GM10248 (cell line): ENCODE measurements at regions not wholly inside any gene's neighbourhood (a gene's known extent, or its start where the extent isn't known, plus 50 kb on each side); places are given as distances from the start of the nearest gene placed in this dataset.

Source experiments
- CTCF ChIA-PET: fragments of 300-600 bp; sonication (Branson Sonifier 250); formaldehyde crosslinking; extraction: SDS; loops from one replicate; lab custom pipeline; 2021; ENCODE audit warnings: antibody characterized with exemption; lab: Yijun Ruan, JAX
- POLR2A ChIA-PET: fragments of 350-650 bp; sonication (Branson Sonifier 250); formaldehyde crosslinking; extraction: SDS; loops from one replicate; lab custom pipeline; 2020; ENCODE audit warnings: antibody characterized with exemption; lab: Yijun Ruan, JAX
- DNase-seq: peaks from one replicate; pipeline ENCODE4 v3.0.0; 2012; ENCODE audit errors: extremely low spot score
- CTCF ChIP-seq: IDR thresholded peaks from 2 replicates; pipeline ENCODE4 v1.5.1; 2012; ENCODE audit warnings: mild to moderate bottlenecking, low read depth; ENCODE audit errors: extremely low read depth, missing control alignments, control extremely low read depth

- TF ChIP-seq CTCF = no peak
- no peak for DNase-seq
- POLR2A ChIA-PET = no interaction called here
- CTCF ChIA-PET = interaction anchor here (0.8 to 2.8 kb wide), 4 partner anchors 11 to 46 kb away, joined by 4 to 11 read pairs (median 6); no protein-coding TSS in a partner anchor
These were observed 75.8 kb upstream of the FRY start for GRCh38 chr13:31955741-31956140.

GRCh38 chr13:31956980-31957644, 74.5 kb upstream of the FRY start:
- ChIA-PET CTCF (interaction anchor here (1.0 to 2.8 kb wide), 4 partner anchors 10 to 47 kb away, joined by 3 to 11 read pairs (median 6); no protein-coding TSS in a partner anchor), POLR2A (no interaction called here)
- no peak for DNase-seq
- no peak for TF ChIP-seq CTCF

GRCh38 chr13:31957772-31958171, 73.8 kb upstream of the FRY start:
- no peak for DNase-seq
- ChIA-PET CTCF (interaction anchor here (0.6 kb wide), 1 partner anchor 12 kb away, joined by 3 read pairs; no protein-coding TSS in a partner anchor), POLR2A (no interaction called here)
- TF ChIP-seq CTCF = no peak

- CTCF ChIA-PET = interaction anchor here (1.6 to 2.7 kb wide), 2 partner anchors 12 to 53 kb away, joined by 3 to 13 read pairs; no protein-coding TSS in a partner anchor
- no peak for DNase-seq
- POLR2A ChIA-PET = no interaction called here
- TF ChIP-seq CTCF = no peak
These were observed 68.7 kb upstream of the FRY start for GRCh38 chr13:31962731-31963370.

- TF ChIP-seq CTCF = no peak
- POLR2A ChIA-PET = no interaction called here
- CTCF ChIA-PET = interaction anchor here (1.4 to 2.7 kb wide), 3 partner anchors 10 to 54 kb away, joined by 6 to 13 read pairs (median 8); no protein-coding TSS in a partner anchor
- DNase-seq = no peak
These were observed 67.9 kb upstream of the FRY start for GRCh38 chr13:31963631-31964030.

- ChIA-PET POLR2A (interaction anchor here (0.7 kb wide), 1 partner anchor 567 kb away, joined by 3 read pairs; no protein-coding TSS in a partner anchor), CTCF (interaction anchor here (0.8 to 2.7 kb wide), 5 partner anchors 11 to 55 kb away, joined by 3 to 13 read pairs (median 6); no protein-coding TSS in a partner anchor)
- no peak for DNase-seq
- TF ChIP-seq CTCF = no peak
These were observed 67.4 kb upstream of the FRY start for GRCh38 chr13:31964168-31964567.
